ENCODE measurements at regions not wholly inside any gene's neighbourhood (a gene's known extent, or its start where the extent isn't known, plus 50 kb on each side); places are given as distances from the start of the nearest gene placed in this dataset.

DNA sequence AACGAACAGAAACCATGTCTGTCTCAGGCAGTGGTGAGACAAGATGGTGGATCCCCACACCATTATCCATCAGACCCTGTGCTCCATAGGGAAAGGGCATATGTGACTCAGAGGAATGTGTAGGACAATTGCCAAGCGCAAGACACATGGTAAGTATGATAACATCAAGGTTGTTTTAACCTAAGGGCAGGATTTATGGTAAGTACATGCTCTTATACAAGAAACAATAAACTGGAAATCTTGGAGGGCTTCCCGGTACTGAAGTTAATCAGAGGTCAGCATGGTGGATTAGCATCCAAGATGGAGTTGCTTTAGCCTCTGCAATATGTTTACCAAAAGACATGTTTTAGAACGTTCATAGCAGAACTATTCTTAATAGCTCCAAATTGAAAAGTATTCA is 355.0 kb downstream of the PPP1R2C start:
- 79 to 86% methylated on average over 3 to 4 of the region's 4 CpGs for WGBS, 2 donors
- no peak overlapping the region for H3K4me3 ChIP-seq
- no peak overlapping the region for H3K27ac ChIP-seq
- H3K27me3 ChIP-seq = no peaks in the 10 kb centered on the region
- TF ChIP-seq, protein P1, sequence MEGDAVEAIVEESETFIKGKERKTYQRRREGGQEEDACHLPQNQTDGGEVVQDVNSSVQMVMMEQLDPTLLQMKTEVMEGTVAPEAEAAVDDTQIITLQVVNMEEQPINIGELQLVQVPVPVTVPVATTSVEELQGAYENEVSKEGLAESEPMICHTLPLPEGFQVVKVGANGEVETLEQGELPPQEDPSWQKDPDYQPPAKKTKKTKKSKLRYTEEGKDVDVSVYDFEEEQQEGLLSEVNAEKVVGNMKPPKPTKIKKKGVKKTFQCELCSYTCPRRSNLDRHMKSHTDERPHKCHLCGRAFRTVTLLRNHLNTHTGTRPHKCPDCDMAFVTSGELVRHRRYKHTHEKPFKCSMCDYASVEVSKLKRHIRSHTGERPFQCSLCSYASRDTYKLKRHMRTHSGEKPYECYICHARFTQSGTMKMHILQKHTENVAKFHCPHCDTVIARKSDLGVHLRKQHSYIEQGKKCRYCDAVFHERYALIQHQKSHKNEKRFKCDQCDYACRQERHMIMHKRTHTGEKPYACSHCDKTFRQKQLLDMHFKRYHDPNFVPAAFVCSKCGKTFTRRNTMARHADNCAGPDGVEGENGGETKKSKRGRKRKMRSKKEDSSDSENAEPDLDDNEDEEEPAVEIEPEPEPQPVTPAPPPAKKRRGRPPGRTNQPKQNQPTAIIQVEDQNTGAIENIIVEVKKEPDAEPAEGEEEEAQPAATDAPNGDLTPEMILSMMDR (IDR thresholded peaks at IDR 0.05) = no peak
- no peak for TF ChIP-seq POLR2A (IDR thresholded peaks at IDR 0.05)
- intact Hi-C loops (cut with DNase I; ENCODE audit: low total_unique reads) = no loop called here
- no peaks in the 10 kb centered on the region for H3K36me3 ChIP-seq (ENCODE audit: low read depth, missing control alignments)
- no peaks in the 10 kb centered on the region for H3K9me3 ChIP-seq
- DNase-seq = no peak
- H3K4me1 ChIP-seq = no peaks in the 10 kb centered on the region

DNA sequence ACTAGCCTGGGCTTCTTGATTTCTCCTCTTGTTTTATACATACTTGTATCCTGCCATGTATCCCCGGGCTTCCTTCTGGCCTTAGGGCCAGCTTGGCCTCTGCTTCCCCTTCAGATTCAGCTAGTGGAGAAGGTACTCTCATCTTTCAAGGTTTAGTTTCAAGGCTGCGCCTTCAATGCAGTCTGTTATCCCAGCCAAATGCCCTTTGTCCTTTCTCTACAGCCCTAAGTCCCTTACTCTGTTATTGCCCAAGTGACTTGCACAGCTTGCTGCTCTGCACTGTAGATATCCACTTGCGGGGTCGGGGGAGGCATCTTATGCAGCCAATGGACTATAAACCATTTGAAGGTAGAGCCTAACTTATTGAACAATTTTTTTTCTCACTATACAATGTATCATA is 357.5 kb downstream of the PPP1R2C start:
- TF ChIP-seq, protein P1 (IDR thresholded peaks at IDR 0.05) = no peak
- intact Hi-C loops (cut with DNase I; ENCODE audit: low total_unique reads) = no loop called here
- H3K36me3 ChIP-seq (ENCODE audit: low read depth, missing control alignments) = no peaks in the 10 kb centered on the region
- DNase-seq = no peak
- no peaks in the 10 kb centered on the region for H3K4me1 ChIP-seq
- 88 to 99% methylated on average over 3 to 4 of the region's 4 CpGs for WGBS, 2 donors
- no peaks in the 10 kb centered on the region for H3K27me3 ChIP-seq
- no peak overlapping the region for H3K27ac ChIP-seq
- H3K4me3 ChIP-seq = no peak overlapping the region
- H3K9me3 ChIP-seq = no peaks in the 10 kb centered on the region

DNA sequence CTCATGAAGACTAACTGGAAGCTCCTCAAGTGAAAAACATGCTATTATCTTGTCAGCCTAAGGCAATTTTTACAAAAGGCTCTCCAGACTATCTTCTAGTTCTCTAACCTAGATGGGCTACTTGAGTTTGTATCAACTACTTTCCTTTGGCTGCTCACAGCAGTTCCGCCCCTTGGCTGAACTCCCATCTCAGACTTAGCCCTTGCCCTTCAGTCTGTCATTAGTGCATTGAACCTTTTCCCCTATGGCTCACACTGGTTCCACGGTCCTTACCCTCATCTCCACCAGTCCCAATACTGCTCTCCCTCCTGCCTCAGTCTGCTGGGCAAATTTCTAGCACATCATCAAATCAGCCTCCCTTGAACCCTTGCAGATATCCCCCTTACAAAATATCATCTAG is 362.3 kb downstream of the PPP1R2C start:
- Histone ChIP-seq H3K9me3 (no peaks in the 10 kb centered on the region), H3K27ac (no peak overlapping the region), H3K4me1 (no peaks in the 10 kb centered on the region), H3K27me3 (no peaks in the 10 kb centered on the region), H3K4me3 (no peak overlapping the region), H3K36me3 (ENCODE audit: low read depth, missing control alignments) (no peaks in the 10 kb centered on the region)
- WGBS, 2 donors = 73 to 91% methylated on average over 2 of the region's 2 CpGs
- TF ChIP-seq POLR2A (IDR thresholded peaks at IDR 0.05) = no peak
- TF ChIP-seq, protein P1 (IDR thresholded peaks at IDR 0.05) = no peak
- DNase-seq = no peak
- intact Hi-C loops (cut with DNase I; ENCODE audit: low total_unique reads) = no loop called here

DNA sequence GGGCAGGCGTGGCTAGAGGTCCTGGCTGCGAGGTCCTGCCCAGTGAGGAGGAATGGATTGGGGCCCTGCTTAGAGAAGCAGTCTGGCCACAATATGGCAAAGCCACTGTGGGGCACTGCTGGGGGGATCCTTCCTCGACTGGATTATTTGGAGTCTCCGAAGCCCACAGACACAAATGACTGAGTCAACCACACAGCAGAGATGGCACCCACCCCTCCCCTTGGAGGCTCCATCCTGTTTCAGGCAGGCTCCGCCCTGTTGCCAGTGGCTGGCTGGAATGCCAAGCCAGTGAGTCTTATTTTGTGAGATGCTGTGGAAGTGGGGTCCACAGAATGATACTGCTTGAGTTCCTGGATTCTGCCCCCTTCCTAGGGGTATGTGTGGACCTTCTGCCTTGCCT is 363.9 kb downstream of the PPP1R2C start:
- Histone ChIP-seq H3K4me1 (no peaks in the 10 kb centered on the region), H3K27ac (no peak overlapping the region), H3K4me3 (no peak overlapping the region), H3K9me3 (no peaks in the 10 kb centered on the region), H3K36me3 (ENCODE audit: low read depth, missing control alignments) (no peaks in the 10 kb centered on the region), H3K27me3 (no peaks in the 10 kb centered on the region)
- intact Hi-C loops (cut with DNase I; ENCODE audit: low total_unique reads) = no loop called here
- DNase-seq = no peak
- 89 to 100% methylated on average over 1 to 3 of the region's 5 CpGs for WGBS, 2 donors
- no peak for TF ChIP-seq POLR2A (IDR thresholded peaks at IDR 0.05)
- TF ChIP-seq, protein P1 (IDR thresholded peaks at IDR 0.05) = no peak

DNA sequence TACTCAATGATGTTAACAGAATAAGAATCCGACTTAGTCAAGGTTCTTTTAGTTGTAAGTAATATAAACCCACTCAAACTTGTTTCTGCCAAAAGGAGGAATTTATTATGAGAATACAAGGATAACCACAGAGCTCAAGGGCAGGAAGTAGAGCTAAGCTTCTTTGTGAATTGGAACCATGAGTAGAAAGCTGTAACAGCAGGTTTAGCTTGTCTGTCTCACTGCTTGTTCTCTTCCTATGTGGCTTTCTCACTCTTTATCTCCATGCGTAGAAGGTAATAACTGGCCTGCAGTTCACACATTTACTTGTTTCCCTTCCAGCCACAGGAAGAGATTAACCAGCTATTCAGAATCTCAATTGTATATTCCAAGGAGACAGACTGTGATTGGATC is 378.3 kb downstream of the PPP1R2C start:
- DNase-seq = no peak
- H3K9me3 ChIP-seq = no peaks in the 10 kb centered on the region
- no peak overlapping the region for H3K27ac ChIP-seq
- no peaks in the 10 kb centered on the region for H3K27me3 ChIP-seq
- TF ChIP-seq, protein P1 (IDR thresholded peaks at IDR 0.05) = no peak
- no peak for TF ChIP-seq POLR2A (IDR thresholded peaks at IDR 0.05)
- intact Hi-C loops (cut with DNase I; ENCODE audit: low total_unique reads) = no loop called here
- H3K4me1 ChIP-seq = no peaks in the 10 kb centered on the region
- H3K36me3 ChIP-seq (ENCODE audit: low read depth, missing control alignments) = no peaks in the 10 kb centered on the region
- no peak overlapping the region for H3K4me3 ChIP-seq
- WGBS, 2 donors = 50 to 69% methylated on average over 2 of the region's 2 CpGs
